ENCODE measurements at regions not wholly inside any gene's neighbourhood (a gene's known extent, or its start where the extent isn't known, plus 50 kb on each side); places are given as distances from the start of the nearest gene placed in this dataset.

GRCh38 chr2:171225302-171225980 lies 64.7 kb upstream of the TLK1 start:
- intact Hi-C loops (cut with micrococcal nuclease), result no loop called here
- no peak overlapping the region for H3K27ac ChIP-seq (ENCODE audit: low read length)
- Mint-ChIP-seq H3K4me3 (no peak overlapping the region), H3K27me3 (ENCODE audit: low read depth in 2 of 2) (peaks cover 2 to 17% of the 10 kb centered on the region in 2 donors), H3K27ac (no peak overlapping the region), H3K9me3 (no peaks in the 10 kb centered on the region), H3K36me3 (no peaks in the 10 kb centered on the region), H3K4me1 (no peaks in the 10 kb centered on the region)
- H3K4me1 ChIP-seq (ENCODE audit: control insufficient read depth, insufficient read depth, low read length), result no peaks in the 10 kb centered on the region
- DNase-seq (no peak), ATAC-seq (no peak)
- TF ChIP-seq, protein P1, sequence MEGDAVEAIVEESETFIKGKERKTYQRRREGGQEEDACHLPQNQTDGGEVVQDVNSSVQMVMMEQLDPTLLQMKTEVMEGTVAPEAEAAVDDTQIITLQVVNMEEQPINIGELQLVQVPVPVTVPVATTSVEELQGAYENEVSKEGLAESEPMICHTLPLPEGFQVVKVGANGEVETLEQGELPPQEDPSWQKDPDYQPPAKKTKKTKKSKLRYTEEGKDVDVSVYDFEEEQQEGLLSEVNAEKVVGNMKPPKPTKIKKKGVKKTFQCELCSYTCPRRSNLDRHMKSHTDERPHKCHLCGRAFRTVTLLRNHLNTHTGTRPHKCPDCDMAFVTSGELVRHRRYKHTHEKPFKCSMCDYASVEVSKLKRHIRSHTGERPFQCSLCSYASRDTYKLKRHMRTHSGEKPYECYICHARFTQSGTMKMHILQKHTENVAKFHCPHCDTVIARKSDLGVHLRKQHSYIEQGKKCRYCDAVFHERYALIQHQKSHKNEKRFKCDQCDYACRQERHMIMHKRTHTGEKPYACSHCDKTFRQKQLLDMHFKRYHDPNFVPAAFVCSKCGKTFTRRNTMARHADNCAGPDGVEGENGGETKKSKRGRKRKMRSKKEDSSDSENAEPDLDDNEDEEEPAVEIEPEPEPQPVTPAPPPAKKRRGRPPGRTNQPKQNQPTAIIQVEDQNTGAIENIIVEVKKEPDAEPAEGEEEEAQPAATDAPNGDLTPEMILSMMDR (IDR thresholded peaks at IDR 0.05), result no peak
- H3K4me3 ChIP-seq (ENCODE audit: low read length), result no peak overlapping the region
- H3K27me3 ChIP-seq (ENCODE audit: control insufficient read depth, insufficient read depth, low read length), result no peaks in the 10 kb centered on the region
- H3K36me3 ChIP-seq (ENCODE audit: control insufficient read depth, insufficient read depth, low read length), result no peaks in the 10 kb centered on the region
- H3K9me3 ChIP-seq (ENCODE audit: control insufficient read depth, insufficient read depth, low read length), result no peaks in the 10 kb centered on the region
- WGBS (ENCODE audit: insufficient coverage), result 78% methylated on average over 1 of the region's 3 CpGs

- no peaks in the 10 kb centered on the region for H3K27me3 ChIP-seq (ENCODE audit: control insufficient read depth, insufficient read depth, low read length)
- H3K4me1 ChIP-seq (ENCODE audit: control insufficient read depth, insufficient read depth, low read length), result no peaks in the 10 kb centered on the region
- TF ChIP-seq, protein P1 (IDR thresholded peaks at IDR 0.05), result no peak
- Mint-ChIP-seq H3K27ac (no peak overlapping the region), H3K4me3 (no peak overlapping the region), H3K27me3 (ENCODE audit: low read depth in 2 of 2) (peaks cover 4 to 5% of the 10 kb centered on the region in 2 donors), H3K36me3 (no peaks in the 10 kb centered on the region), H3K9me3 (peaks cover 0 to 2% of the 10 kb centered on the region in 2 donors), H3K4me1 (no peaks in the 10 kb centered on the region)
- ATAC-seq (no peak), DNase-seq (no peak)
- H3K27ac ChIP-seq (ENCODE audit: low read length), result no peak overlapping the region
- no peaks in the 10 kb centered on the region for H3K9me3 ChIP-seq (ENCODE audit: control insufficient read depth, insufficient read depth, low read length)
- H3K4me3 ChIP-seq (ENCODE audit: low read length), result no peak overlapping the region
- intact Hi-C loops (cut with micrococcal nuclease), result no loop called here
- no peaks in the 10 kb centered on the region for H3K36me3 ChIP-seq (ENCODE audit: control insufficient read depth, insufficient read depth, low read length)
- no CpG with 5 or more reads among the region's 2 CpGs for WGBS (ENCODE audit: insufficient coverage)
Observed at GRCh38 chr2:171217330-171217729, 56.6 kb upstream of the TLK1 start.

DNA sequence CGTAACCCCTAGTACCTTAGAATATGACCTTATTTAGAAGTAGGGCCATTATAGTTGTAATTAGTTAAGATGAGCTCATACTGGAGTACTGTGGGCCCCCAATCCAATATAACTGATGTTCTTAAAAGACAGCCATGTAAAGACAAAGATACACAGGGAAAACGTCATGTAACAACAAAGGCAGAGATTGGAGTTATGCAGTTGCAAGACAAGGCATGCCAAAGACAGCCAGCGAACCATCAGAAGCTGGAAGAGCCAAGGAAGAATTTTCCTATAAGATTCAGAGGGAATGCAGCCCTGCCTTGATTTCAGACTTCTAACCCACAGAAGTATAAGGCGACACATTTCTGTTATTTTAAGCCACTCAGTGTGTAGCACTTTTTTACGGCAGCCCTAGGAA lies 55.9 kb upstream of the TLK1 start:
- no peaks in the 10 kb centered on the region for H3K4me1 Mint-ChIP-seq
- DNase-seq, result no peak
- intact Hi-C loops (cut with micrococcal nuclease), result no loop called here
- Histone ChIP-seq H3K4me1 (ENCODE audit: control insufficient read depth, insufficient read depth, low read length) (no peaks in the 10 kb centered on the region), H3K27me3 (ENCODE audit: control insufficient read depth, insufficient read depth, low read length) (no peaks in the 10 kb centered on the region), H3K27ac (ENCODE audit: low read length) (no peak overlapping the region), H3K4me3 (ENCODE audit: low read length) (no peak overlapping the region), H3K36me3 (ENCODE audit: control insufficient read depth, insufficient read depth, low read length) (no peaks in the 10 kb centered on the region), H3K9me3 (ENCODE audit: control insufficient read depth, insufficient read depth, low read length) (no peaks in the 10 kb centered on the region)
- peaks cover 4 to 5% of the 10 kb centered on the region in 2 donors for H3K27me3 Mint-ChIP-seq (ENCODE audit: low read depth in 2 of 2)
- TF ChIP-seq, protein P1 (IDR thresholded peaks at IDR 0.05), result no peak
- ATAC-seq, result no peak
- 96% methylated on average over 4 of the region's 5 CpGs for WGBS (ENCODE audit: insufficient coverage)
- no peak overlapping the region for H3K4me3 Mint-ChIP-seq
- peaks cover 0 to 2% of the 10 kb centered on the region in 2 donors for H3K9me3 Mint-ChIP-seq
- H3K36me3 Mint-ChIP-seq, result no peaks in the 10 kb centered on the region
- no peak overlapping the region for H3K27ac Mint-ChIP-seq

DNA sequence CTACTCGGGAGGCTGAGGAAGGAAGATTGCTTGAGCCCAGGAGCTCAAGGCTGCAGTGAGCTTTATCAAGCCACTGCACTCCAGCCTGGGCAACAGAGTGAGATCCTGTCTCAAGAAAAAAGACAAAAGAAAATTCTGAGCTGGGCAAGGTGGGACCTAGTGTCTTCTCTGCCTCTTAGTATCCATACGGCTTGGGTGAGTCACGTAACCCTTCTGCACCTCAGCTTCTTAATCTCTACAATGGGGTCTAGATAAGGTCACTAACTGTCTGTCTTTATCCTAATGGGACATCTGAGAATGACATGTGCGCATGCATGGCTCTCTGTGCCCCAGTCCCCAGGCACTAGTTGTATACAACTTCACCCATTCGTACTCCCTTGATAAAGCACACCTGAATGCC lies 53.4 kb upstream of the TLK1 start:
- 89% methylated on average over 5 of the region's 5 CpGs for WGBS (ENCODE audit: insufficient coverage)
- H3K4me3 Mint-ChIP-seq, result no peak overlapping the region
- Histone ChIP-seq H3K9me3 (ENCODE audit: control insufficient read depth, insufficient read depth, low read length) (no peaks in the 10 kb centered on the region), H3K27me3 (ENCODE audit: control insufficient read depth, insufficient read depth, low read length) (no peaks in the 10 kb centered on the region), H3K27ac (ENCODE audit: low read length) (no peak overlapping the region), H3K4me1 (ENCODE audit: control insufficient read depth, insufficient read depth, low read length) (peaks cover 6% of the 10 kb centered on the region), H3K36me3 (ENCODE audit: control insufficient read depth, insufficient read depth, low read length) (no peaks in the 10 kb centered on the region), H3K4me3 (ENCODE audit: low read length) (no peak overlapping the region)
- no peak for ATAC-seq
- peaks cover 8 to 9% of the 10 kb centered on the region in 2 donors for H3K4me1 Mint-ChIP-seq
- DNase-seq, result no peak
- H3K27me3 Mint-ChIP-seq (ENCODE audit: low read depth in 2 of 2), result peaks cover 4 to 6% of the 10 kb centered on the region in 2 donors
- H3K27ac Mint-ChIP-seq, result no peak overlapping the region
- H3K9me3 Mint-ChIP-seq, result peaks cover 0 to under 1% of the 10 kb centered on the region in 2 donors
- intact Hi-C loops (cut with micrococcal nuclease), result no loop called here
- TF ChIP-seq, protein P1 (IDR thresholded peaks at IDR 0.05), result no peak
- H3K36me3 Mint-ChIP-seq, result no peaks in the 10 kb centered on the region

Measured in natural killer cell (primary cell).